ENCODE measurements at regions not wholly inside any gene's neighbourhood (a gene's known extent, or its start where the extent isn't known, plus 50 kb on each side); places are given as distances from the start of the nearest gene placed in this dataset.

DNA sequence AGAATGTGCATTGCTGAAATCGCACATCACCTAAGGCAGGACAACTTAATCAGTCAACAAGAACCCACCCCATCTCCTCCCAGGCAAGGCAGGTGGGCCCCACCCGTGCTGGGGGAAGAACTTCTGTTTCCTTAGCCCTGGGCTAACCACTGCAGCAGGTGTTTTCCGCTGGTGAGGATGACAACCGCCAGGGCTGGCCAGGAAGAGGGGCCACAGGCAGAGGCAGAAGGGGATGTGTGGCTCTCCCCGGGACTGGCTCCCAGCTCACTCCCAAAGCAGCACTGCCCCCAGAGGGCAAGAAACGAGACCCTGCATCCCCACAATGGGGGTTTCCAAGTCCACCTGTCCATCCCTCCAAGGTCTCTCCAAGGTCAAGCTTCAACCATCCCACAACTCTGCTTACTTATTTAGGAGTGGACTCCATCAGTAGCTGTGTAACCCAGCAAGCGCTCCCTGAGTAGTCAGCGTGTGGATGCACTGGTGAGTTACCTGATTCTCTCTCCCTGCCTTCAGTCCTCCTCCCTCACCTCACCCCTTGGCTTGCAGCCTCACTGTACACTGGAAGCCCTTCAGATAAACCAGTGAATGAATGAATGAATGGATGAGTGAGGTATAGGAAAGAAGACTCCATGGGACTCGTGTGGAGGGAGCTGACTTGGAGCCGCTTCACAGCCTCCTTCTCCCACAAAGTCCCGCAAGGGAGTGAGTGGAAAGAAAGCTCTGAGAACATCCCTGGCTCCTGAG lies 168.2 kb upstream of the CST7 start:
- H3K9me3 Mint-ChIP-seq = peaks cover 4% of the 10 kb centered on the region
- peaks cover 7% of the 10 kb centered on the region for H3K4me1 Mint-ChIP-seq
- DNase-seq (ENCODE audit: low spot score in 2 of 2, unreplicated experiment in 2 of 2) = no peak
- H3K27ac Mint-ChIP-seq = no peak overlapping the region
- no peaks in the 10 kb centered on the region for H3K36me3 Mint-ChIP-seq
- peaks cover 16% of the 10 kb centered on the region for H3K27me3 Mint-ChIP-seq (ENCODE audit: low read depth)
- TF ChIP-seq, protein P1, sequence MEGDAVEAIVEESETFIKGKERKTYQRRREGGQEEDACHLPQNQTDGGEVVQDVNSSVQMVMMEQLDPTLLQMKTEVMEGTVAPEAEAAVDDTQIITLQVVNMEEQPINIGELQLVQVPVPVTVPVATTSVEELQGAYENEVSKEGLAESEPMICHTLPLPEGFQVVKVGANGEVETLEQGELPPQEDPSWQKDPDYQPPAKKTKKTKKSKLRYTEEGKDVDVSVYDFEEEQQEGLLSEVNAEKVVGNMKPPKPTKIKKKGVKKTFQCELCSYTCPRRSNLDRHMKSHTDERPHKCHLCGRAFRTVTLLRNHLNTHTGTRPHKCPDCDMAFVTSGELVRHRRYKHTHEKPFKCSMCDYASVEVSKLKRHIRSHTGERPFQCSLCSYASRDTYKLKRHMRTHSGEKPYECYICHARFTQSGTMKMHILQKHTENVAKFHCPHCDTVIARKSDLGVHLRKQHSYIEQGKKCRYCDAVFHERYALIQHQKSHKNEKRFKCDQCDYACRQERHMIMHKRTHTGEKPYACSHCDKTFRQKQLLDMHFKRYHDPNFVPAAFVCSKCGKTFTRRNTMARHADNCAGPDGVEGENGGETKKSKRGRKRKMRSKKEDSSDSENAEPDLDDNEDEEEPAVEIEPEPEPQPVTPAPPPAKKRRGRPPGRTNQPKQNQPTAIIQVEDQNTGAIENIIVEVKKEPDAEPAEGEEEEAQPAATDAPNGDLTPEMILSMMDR (IDR thresholded peaks at IDR 0.05; ENCODE audit: unreplicated experiment) = no peak
- no peak overlapping the region for H3K4me3 Mint-ChIP-seq

DNA sequence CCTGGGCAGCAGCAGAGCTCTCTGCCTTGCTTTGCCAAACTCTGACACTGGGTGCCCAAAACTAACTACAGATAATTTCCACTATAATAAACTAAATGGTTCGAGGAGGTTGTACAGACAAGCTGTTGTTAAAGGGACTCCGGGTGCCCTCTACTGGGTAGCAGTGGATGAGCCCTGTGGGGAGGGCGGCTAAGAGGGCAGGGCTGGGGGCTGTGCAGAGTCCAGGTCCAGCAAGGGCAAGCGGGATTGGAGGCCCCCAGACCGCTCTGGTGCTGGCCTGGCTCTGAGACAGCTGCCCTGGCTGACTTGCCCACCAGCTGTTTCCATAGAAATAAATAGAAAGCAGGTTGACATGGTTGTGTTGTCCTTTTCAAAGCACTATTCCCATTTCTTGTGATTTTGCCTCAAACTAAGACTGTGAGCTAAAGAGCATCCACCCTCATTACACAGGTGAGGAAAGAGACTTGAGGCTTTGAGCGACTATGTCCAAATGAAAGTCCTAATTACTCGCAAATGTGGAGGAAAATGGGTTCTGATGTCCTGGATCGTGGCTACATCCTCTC lies 167.6 kb upstream of the CST7 start:
- Mint-ChIP-seq H3K36me3 (no peaks in the 10 kb centered on the region), H3K4me3 (no peak overlapping the region), H3K27me3 (ENCODE audit: low read depth) (peaks cover 15% of the 10 kb centered on the region), H3K9me3 (no peaks in the 10 kb centered on the region), H3K27ac (no peak overlapping the region), H3K4me1 (peaks cover 7% of the 10 kb centered on the region)
- TF ChIP-seq, protein P1 (IDR thresholded peaks at IDR 0.05; ENCODE audit: unreplicated experiment) = no peak
- DNase-seq (ENCODE audit: low spot score in 2 of 2, unreplicated experiment in 2 of 2) = no peak

DNA sequence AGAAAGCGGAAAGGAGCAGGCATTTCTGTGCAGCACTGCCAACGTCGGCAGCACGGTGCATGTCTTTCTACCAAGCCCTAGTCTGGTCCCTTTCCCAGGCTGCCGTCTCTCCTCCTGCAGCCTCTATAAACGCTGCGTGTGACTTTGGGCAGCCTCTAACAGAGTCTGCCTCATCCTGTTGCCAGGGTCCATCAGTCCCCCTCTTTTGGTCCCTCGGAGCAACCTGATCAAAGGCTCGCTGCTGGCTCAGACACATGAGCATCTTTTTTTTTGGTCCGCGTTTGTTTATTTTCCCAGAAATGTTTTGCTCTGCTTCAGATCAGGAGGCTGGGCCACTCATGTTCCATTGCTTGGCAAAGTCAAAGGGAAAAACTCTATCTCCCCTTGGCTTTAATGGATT lies 166.8 kb upstream of the CST7 start:
- no peak overlapping the region for H3K27ac Mint-ChIP-seq
- H3K4me1 Mint-ChIP-seq = peaks cover 7% of the 10 kb centered on the region
- H3K9me3 Mint-ChIP-seq = no peaks in the 10 kb centered on the region
- no peaks in the 10 kb centered on the region for H3K36me3 Mint-ChIP-seq
- peaks cover 13% of the 10 kb centered on the region for H3K27me3 Mint-ChIP-seq (ENCODE audit: low read depth)
- TF ChIP-seq, protein P1 (IDR thresholded peaks at IDR 0.05; ENCODE audit: unreplicated experiment) = no peak
- H3K4me3 Mint-ChIP-seq = no peak overlapping the region
- DNase-seq (ENCODE audit: low spot score in 2 of 2, unreplicated experiment in 2 of 2) = no peak

DNA sequence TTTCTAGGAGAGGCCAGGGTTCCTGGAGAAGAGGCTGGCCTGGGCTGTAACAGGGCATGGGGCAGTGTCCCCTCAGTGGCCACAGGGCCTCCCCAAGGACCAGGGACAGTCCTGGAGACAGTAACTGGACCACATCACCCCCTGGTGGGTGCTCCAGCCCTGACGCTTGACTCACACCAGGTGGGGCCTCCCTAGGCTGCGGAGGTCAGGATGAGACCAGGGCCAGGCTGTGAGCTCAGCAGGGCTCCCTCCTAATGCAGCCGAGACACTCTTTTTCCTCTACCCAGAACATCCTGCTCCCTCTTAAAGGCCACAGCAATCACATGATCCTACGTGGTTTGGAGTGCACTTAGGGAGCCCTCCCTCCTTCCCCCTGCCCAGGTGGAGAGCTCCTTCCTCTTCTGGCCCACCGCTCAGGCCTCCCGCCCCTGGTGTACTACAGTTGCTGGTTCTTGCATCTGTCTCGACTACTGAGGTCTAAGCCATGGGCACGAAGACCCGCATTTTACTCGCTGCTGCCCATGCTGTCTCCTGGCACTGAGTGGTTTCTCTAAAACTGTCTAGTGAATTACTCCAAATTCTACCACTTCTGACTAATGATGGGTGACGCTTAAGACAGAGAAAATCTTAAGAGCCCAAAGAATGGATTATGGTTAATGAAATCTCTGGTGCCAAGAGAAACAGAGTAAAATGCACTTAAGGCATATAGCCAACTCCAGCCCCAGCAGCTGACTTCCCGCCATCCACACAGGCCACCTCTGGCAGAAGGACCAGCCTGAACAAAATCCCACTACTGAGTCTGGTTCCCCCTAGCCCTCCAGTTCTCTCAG lies 166.1 kb upstream of the CST7 start:
- no peaks in the 10 kb centered on the region for H3K9me3 Mint-ChIP-seq
- no peak overlapping the region for H3K27ac Mint-ChIP-seq

DNA sequence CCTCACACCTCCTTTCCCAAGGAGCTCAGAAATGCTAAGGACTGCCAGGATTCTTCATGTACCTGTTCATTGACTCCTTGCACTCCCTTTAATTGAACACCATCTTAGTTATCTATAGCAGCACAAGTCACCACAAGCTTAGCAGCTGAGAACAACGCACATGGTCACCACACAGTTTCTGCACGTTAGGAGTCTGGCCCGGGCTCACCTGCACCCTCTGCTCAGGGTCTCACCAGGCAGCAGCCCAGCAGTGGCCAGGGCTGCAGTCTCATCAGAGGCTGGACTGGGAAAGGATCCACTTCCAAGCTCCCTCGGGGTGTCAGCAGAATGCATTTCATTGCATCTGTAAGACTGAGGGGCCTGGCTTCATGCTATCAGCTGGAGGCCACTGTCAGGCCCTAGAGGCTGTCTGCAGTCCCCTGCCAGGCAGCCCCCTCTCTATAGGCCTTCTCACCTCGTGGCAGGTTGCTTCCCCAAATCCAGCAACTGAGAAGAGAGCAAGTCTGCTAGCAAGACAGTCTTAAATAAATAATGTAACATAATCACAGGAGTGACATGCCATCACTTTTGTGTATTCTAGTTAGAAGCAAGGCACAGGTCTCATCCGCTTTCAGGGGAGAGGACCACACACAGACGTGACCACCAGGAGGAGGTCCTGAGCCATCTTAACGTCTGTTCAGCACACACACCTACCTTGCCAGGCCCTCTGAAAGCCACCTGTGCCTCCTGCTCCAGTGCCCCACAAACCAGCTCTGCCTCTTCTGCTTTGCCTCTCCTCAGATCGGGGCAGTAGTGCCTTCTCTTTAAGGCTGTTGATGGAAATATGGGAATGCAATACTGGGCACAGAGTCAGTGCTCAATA lies 165.2 kb upstream of the CST7 start:
- Mint-ChIP-seq H3K27me3 (ENCODE audit: low read depth) (peaks cover 11% of the 10 kb centered on the region), H3K4me3 (no peak overlapping the region), H3K36me3 (no peaks in the 10 kb centered on the region), H3K27ac (no peak overlapping the region), H3K4me1 (peaks cover 7% of the 10 kb centered on the region), H3K9me3 (no peaks in the 10 kb centered on the region)
- DNase-seq (ENCODE audit: low spot score in 2 of 2, unreplicated experiment in 2 of 2) = no peak
- TF ChIP-seq, protein P1 (IDR thresholded peaks at IDR 0.05; ENCODE audit: unreplicated experiment) = no peak

More for the DNA sequence above, 166.1 kb upstream of the CST7 start:
- H3K36me3 Mint-ChIP-seq = no peaks in the 10 kb centered on the region
- no peak for DNase-seq (ENCODE audit: low spot score in 2 of 2, unreplicated experiment in 2 of 2)
- peaks cover 9% of the 10 kb centered on the region for H3K27me3 Mint-ChIP-seq (ENCODE audit: low read depth)
- H3K4me3 Mint-ChIP-seq = no peak overlapping the region
- H3K4me1 Mint-ChIP-seq = peaks cover 7% of the 10 kb centered on the region
- TF ChIP-seq, protein P1 (IDR thresholded peaks at IDR 0.05; ENCODE audit: unreplicated experiment) = no peak

Measured in mesothelial cell of epicardium (in vitro differentiated cells).